GM21423 (cell line): ENCODE measurements at regions not wholly inside any gene's neighbourhood (a gene's known extent, or its start where the extent isn't known, plus 50 kb on each side); places are given as distances from the start of the nearest gene placed in this dataset.

Experiments used
- ATAC-seq: cut with Tn5 transposase; IDR thresholded peaks from one replicate; pipeline ENCODE4 v1.9.1; 2021; ENCODE audit warnings: mild to moderate bottlenecking, moderate library complexity; ENCODE audit not compliant: unreplicated experiment

- ATAC-seq, result no peak
Observed at GRCh38 chr16:66266436-66267291, 99.8 kb upstream of the CDH5 start.

DNA sequence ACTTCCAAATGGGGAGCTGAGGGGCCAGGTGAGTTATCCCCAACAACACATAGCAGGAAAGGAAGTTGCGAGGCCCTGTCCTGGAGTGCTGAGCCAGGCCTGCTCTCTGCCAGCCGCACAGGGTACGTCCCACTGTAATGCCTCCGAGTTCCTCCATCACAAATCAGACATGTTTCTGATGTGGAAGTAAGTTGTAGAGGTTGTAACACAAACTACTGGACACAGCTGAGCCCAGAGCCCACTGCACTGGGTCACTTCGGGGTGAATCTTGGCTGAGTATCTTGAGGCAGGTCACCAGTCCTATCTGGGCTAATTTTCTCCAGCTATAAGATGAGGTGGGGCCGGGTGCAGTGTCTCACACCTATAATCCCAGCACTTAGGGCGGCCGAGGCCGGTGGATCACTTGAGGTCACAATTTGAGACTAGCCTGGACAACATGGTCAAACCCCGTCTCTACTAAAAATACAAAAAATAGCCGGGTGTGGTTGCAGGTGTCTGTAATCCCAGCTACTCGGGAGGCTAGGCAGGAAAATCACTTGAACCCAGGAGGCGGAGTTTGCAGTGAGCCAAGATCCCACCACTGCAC lies 100.8 kb upstream of the CDH5 start:
- ATAC-seq, result no peak

- ATAC-seq, result no peak
Observed at GRCh38 chr16:66265048-66265415, 101.5 kb upstream of the CDH5 start.

- ATAC-seq, result no peak
Observed at GRCh38 chr16:66264311-66265047, 102.0 kb upstream of the CDH5 start.

DNA sequence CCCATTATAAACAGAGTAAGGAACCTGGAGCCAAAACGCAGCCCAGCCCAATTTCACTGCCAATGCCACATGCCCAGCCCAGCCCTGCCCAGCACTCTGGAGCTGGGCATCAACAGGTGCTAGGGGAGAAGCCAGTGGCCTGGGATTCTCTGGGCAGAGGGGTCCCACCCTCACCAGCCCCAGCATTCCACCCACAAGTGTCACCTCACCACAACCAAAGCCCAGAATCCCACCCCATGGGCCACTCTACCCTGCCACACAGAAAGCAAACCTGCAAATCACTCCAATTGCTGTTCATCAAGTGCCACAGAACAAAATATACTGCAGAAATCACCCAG lies 102.5 kb upstream of the CDH5 start:
- no peak for ATAC-seq

DNA sequence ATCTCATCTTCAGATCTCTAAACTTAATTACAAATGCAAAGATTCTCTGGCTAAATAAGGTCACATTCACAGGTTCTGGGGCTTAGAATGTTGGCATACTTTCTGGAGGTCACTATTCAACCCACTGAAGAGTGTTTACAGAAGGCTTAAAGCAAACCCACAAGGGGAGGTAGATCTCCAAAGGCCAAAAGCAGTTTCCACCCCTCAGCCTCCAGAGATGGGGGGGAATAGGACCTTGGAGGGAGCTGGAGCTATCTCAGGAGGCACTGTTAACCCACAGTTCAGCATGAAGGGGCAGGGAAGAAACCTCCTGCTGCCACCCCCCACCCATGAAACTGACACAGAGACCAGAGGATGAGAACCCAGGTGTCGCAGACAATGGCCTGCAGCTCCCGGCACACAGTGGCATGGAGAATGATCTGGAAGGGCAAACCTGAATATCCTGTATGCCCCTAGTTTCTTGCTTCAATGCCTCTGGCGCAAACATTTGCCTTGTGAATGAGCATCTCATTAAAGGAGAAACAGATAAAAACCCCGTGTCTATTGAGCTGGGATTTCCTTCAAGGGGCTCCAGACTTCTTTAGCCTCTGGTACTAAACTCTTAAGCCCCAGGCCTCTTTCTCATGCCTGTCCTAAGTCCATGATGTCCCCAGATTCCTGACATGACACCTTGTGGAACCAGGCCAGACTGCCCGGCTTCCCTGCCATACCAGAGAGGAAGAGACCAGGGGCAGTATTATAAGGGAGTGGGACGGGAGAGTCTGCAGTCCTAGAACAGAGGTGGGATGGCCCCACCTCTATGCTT lies 103.1 kb upstream of the CDH5 start:
- no peak for ATAC-seq

DNA sequence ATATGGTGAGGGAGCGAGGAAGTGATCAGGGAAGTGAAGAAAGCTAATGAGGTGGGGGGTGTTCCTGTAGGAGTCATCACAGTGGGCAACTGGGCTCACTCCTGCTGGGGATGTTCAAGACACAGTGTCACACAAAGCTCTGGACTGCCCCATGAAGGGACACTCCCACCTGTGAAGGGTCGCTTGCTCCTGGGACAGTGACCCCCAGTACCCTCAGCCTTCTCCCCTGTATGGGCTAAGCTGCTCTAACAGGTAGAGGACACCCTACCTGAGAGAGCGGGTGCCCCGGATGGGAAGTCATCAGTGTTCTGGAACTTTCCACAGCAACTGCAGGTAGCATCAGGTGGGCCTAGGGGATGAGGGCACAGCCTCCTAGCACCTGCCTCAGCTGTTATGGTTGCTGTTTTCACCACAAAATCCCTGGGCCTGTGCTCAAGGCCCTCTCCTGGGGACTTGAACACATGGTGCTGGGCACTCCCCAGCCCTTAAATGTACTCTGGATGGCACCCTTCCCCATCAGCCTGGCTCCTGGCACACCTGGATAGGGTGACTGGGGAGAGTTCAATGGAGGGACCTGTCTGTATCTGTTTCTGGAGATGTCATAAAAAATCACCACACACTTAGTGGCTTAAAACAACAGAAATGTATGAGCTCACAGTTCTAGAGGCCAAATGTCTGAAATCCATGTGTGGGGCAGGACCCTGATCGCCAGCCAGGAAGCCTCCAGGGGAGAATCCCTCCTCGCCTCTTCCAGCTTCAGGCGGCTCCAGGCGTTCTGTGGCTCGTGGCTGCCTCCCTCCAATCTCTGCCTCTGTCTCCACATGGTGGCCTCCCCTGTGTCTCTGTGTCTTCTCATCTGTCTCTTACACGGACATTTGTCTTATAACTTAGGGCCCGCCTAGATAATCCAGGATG lies 104.0 kb upstream of the CDH5 start:
- no peak for ATAC-seq

DNA sequence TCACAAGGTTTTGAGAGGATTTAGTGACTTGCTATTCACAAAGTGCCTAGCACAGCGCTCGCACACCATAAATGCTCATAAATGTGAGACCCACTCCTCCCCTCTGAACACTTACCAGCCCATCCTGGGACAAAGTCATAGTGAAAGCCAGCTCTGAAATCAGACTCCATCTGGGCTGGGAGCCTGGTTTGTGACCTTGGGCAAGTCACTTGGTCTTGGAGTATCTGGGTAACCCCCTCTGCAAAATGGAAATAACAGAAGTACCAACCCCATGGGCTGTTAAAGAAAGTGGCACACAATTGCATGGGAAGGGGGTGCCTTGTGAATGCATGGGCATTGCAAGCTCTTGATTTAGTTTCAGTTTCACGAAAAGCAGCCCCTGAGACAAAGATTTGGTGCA lies 104.7 kb upstream of the CDH5 start:
- no peak for ATAC-seq

GRCh38 chr16:66260522-66261254 lies 105.8 kb upstream of the CDH5 start:
- no peak for ATAC-seq

GRCh38 chr16:66258916-66259845 lies 107.3 kb upstream of the CDH5 start:
- ATAC-seq, result no peak

GRCh38 chr16:66256919-66257318 lies 109.6 kb upstream of the CDH5 start:
- no peak for ATAC-seq

- ATAC-seq, result no peak
Observed at GRCh38 chr16:66255647-66256046, 110.8 kb upstream of the CDH5 start.

GRCh38 chr16:66254751-66255150 lies 111.7 kb upstream of the CDH5 start:
- no peak for ATAC-seq

DNA sequence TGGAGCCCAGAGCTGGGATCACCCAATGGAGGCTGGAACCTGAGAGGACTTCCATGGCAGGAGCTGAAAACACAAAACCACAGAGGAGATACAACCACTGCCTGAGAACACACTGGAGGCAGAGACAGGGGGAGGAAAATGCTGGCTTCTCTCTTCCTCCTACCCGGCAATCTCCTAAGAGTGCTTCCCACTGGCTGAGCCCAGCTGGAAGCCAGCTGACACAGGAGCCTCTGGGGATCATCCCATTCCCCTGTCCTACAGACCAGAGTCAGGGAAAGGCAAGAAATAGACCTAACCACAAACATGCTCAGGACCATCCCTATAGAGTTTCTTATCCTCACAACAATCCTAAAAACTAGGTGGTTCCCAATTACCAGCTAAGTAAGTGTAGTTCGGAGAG lies 112.4 kb upstream of the CDH5 start:
- ATAC-seq, result no peak

DNA sequence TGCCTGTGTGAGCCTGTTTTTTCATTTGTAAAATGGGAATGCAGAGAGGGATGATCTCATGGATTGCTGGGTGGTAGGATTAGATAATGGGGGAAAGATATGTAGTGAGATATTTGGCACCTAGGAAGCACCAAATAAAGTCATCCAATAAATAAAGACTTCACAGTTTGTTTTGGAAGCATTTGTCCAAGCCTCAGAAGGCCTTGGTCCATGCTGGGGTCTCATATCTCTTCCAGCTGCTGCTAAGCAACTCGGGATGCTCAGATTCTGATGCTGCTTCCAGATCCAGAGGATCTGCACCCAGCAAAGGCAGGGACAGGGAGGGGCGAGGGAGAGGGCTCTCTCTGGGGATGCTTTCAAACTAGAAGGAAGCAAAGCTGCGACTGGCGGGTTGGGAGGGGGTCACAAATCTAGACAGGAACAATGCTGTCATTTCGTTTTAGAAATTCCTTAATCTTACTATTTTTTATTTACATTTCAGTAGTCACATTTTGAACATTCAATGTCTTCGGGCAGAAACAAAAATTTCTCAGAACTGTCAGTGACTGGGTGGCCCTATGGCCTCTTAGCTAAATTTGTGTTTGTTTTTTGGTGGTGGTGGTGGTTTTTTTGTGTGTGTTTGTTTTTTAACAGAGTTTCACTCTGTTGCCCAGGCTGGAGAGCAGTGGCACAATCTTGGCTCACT lies 114.9 kb upstream of the CDH5 start:
- ATAC-seq, result no peak

DNA sequence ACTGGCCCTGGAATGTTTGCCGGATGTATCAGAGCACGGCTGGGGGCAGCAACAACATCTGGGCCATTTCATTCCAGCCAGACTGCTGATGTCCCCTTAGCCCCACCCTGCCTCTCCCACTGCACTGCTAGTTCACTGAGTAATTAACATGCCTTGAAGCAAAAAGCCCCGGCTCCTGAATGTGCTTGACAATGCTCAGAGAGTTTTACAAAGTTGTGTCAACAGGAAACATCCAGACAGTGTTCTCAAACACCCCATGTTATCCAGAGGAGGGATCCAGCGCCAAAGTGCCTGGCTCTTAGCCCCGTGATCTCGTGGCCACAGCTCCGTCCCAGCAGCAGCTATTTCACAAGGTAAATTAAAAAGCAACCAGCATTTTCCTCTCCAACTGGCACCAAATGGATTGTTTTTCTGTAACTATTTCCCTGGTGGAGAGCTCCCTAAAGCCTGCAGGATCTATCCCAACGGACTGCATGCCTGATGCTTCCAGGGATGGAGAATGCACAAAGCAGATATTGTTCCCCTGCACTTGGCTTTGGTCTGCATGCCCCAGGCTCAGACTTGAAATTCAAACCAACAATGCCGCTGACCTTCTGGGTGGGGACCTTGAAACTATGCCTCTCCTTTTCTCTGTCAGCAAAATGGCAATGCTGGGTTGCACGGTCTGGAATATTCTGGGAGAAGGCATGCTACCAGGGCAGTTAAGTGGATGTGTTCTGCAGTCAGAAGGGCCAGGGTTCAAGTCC lies 115.6 kb upstream of the CDH5 start:
- ATAC-seq, result no peak
